NCI-H510A treated with DMSO at 0.1 percent for 48 hours (cell line): ENCODE measurements at regions not wholly inside any gene's neighbourhood (a gene's known extent, or its start where the extent isn't known, plus 50 kb on each side); places are given as distances from the start of the nearest gene placed in this dataset.

Source experiments
- DNase-seq: peaks from one replicate; lab custom pipeline; 2025; lab: John Stamatoyannopoulos, UW

- DNase-seq = no peak
These were observed 60.8 kb upstream of the USP24 start for GRCh38 chr1:55275941-55276341.

DNA sequence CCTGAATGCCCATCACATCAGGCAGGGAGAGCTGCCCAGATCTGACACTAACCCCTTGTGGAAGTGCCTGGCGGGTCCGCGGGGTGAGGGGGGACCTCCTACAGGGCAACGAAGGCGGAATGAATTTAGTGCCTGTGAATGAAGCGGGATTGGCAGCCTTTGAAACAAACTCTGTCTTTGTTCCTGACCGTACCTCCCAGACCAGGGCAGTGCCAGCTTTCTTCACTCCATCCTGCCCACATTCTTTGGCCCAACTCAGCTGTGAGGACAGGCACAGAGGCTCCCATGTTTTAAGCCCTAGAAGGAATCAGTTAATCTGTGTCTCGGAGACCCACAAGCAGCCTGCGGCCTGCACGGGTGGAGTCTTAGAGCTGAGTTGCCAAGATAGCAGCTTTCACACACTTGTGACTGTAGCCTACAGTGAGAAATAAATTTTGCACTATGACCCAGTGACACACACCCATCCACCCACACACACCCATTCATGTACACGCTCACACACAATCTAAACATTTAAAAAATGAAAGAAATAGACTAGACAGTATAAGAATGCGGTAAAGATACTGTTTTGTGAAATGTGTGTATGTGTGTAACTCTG is 60.1 kb upstream of the USP24 start:
- DNase-seq = no peak

- DNase-seq = no peak
These were observed 57.8 kb upstream of the USP24 start for GRCh38 chr1:55272994-55273393.
